ENCODE measurements at regions not wholly inside any gene's neighbourhood (a gene's known extent, or its start where the extent isn't known, plus 50 kb on each side); places are given as distances from the start of the nearest gene placed in this dataset.

- no peak overlapping the region for H3K4me3 ChIP-seq
- H3K9me3 ChIP-seq, result no peaks in the 10 kb centered on the region
- H3K9ac ChIP-seq, result no peak overlapping the region
- no peaks in the 10 kb centered on the region for H3K36me3 ChIP-seq
- no peak overlapping the region for H3K4me2 ChIP-seq
- TF ChIP-seq Cebpa-rat (IDR thresholded peaks at IDR 0.05), result no peak
- no peak overlapping the region for H3K27ac ChIP-seq
- no peaks in the 10 kb centered on the region for H3K27me3 ChIP-seq
- peaks cover 18% of the 10 kb centered on the region for H3K4me1 ChIP-seq
- H4K20me1 ChIP-seq, result no peaks in the 10 kb centered on the region
Measured at GRCh38 chr1:8197493-8198282, 120.2 kb upstream of the SLC45A1 start.

DNA sequence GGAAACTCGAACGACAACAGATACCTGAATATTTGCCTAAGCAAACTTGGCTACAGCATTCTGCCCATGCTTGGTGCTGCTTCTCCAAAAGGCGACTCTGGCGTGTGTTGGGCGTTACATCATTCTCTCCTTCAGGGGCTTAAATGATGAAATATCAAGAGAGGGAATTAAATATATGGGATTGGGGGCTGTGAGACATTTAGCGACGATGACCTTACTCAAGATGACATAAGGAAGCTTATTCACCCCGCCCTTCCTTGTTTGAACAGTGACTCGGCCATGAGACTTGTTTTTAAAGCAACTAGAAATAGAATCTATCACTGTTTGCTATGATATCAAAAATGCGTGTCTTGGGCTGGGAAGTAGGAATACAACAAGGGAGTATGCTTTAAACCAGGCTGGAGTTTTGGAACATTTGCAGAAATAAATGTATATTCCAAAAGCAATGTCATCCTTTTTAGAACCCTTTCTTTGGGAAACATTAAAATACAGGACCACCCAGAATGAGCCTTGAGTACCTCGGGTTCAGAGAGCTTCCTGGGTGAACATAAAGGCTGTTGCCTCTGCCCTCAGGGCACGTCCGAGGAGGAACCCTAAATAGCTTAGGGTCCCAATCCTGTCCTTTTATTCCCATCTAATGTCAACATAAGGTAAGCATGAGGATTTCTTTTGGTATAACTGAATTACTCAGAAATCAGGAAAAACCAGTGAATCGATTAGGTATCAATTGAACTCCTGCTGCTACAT, 123.3 kb upstream of the SLC45A1 start:
- Histone ChIP-seq H3K4me2 (peak overlapping the region; percentile 60), H3K4me1 (peaks cover 18% of the 10 kb centered on the region), H3K9ac (no peak overlapping the region), H3K9me3 (no peaks in the 10 kb centered on the region), H3K36me3 (no peaks in the 10 kb centered on the region), H3K4me3 (no peak overlapping the region), H3K27ac (no peak overlapping the region), H3K27me3 (no peaks in the 10 kb centered on the region), H4K20me1 (no peaks in the 10 kb centered on the region)
- TF ChIP-seq Cebpa-rat (IDR thresholded peaks at IDR 0.05), result no peak

DNA sequence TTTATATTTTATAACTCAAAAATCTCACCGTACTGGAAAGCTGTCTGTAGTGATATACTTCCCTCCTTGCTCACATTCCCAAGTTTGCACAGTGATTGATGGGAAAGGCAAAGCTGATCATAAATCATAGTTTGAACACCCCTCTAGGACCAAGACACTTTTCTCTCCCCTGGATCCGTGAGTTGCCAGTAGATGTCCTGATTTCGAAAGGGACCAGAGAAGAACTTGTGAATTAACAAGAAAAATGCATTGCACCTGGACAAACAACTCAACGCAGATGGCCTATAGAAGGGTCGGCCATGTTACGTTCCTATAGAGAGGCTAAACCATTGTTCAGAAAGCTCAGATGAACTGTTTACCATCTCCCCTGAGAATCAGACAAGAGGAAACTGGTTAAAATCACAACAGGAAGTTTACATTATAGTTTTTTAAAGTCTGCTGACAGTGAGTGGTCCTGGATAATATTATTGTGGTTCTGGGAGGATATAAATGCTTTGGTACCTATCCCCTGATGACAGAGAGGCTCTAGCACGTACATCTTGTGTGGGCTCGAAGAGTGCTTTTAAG, 124.0 kb upstream of the SLC45A1 start:
- Histone ChIP-seq H3K27me3 (no peaks in the 10 kb centered on the region), H3K9me3 (no peaks in the 10 kb centered on the region), H3K9ac (no peak overlapping the region), H3K4me1 (peaks cover 18% of the 10 kb centered on the region), H3K4me2 (peak overlapping the region; percentile 60), H3K4me3 (no peak overlapping the region), H3K36me3 (no peaks in the 10 kb centered on the region), H3K27ac (no peak overlapping the region), H4K20me1 (no peaks in the 10 kb centered on the region)
- TF ChIP-seq Cebpa-rat (IDR thresholded peaks at IDR 0.05), result no peak

GRCh38 chr1:8191474-8191873, 126.4 kb upstream of the SLC45A1 start:
- no peak overlapping the region for H3K4me2 ChIP-seq
- H3K4me3 ChIP-seq, result no peak overlapping the region
- H3K9me3 ChIP-seq, result no peaks in the 10 kb centered on the region
- peaks cover 18% of the 10 kb centered on the region for H3K4me1 ChIP-seq
- H4K20me1 ChIP-seq, result no peaks in the 10 kb centered on the region
- H3K36me3 ChIP-seq, result no peaks in the 10 kb centered on the region
- no peak overlapping the region for H3K27ac ChIP-seq
- TF ChIP-seq Cebpa-rat (IDR thresholded peaks at IDR 0.05), result no peak
- H3K9ac ChIP-seq, result no peak overlapping the region
- no peaks in the 10 kb centered on the region for H3K27me3 ChIP-seq

- Histone ChIP-seq H3K36me3 (no peaks in the 10 kb centered on the region), H3K9ac (no peak overlapping the region), H3K27me3 (no peaks in the 10 kb centered on the region), H3K4me2 (no peak overlapping the region), H3K4me1 (peaks cover 18% of the 10 kb centered on the region), H4K20me1 (no peaks in the 10 kb centered on the region), H3K9me3 (no peaks in the 10 kb centered on the region), H3K4me3 (no peak overlapping the region), H3K27ac (no peak overlapping the region)
- TF ChIP-seq Cebpa-rat (IDR thresholded peaks at IDR 0.05), result no peak
Measured at GRCh38 chr1:8189931-8190483, 127.9 kb upstream of the SLC45A1 start.

DNA sequence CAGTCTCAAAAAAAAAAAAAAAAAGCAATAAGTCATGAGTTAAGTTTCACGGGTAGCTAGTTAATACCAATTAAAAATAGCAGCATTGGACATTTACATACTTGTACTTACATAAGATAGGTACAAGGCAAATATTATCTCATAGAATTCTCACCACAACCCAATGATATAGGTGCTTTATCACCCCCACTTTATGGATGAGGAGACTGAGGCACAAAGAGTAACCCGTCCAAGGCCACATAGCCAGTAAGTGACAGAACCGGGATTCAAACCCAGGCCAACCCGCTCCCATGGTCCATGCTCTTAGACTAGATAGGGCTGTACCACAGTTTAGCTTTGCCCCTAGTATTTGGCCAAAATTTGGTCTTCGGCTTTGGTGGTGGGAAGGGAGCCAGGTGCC, 132.5 kb upstream of the SLC45A1 start:
- Histone ChIP-seq H3K9me3 (peaks cover 2% of the 10 kb centered on the region; the same call in 1 of the 2 replicates), H3K4me1 (no peaks in the 10 kb centered on the region), H3K27ac (no peak overlapping the region), H3K36me3 (no peaks in the 10 kb centered on the region), H3K4me3 (no peak overlapping the region), H3K4me2 (no peak overlapping the region), H3K27me3 (no peaks in the 10 kb centered on the region), H3K9ac (no peak overlapping the region), H4K20me1 (no peaks in the 10 kb centered on the region)
- TF ChIP-seq Cebpa-rat (IDR thresholded peaks at IDR 0.05), result no peak

GRCh38 chr1:8184301-8184700, 133.6 kb upstream of the SLC45A1 start:
- Histone ChIP-seq H3K27me3 (no peaks in the 10 kb centered on the region), H3K4me2 (no peak overlapping the region), H3K27ac (no peak overlapping the region), H3K9me3 (peaks cover 9% of the 10 kb centered on the region; the same call in 1 of the 2 replicates), H3K4me1 (no peaks in the 10 kb centered on the region), H4K20me1 (no peaks in the 10 kb centered on the region), H3K36me3 (no peaks in the 10 kb centered on the region), H3K4me3 (no peak overlapping the region), H3K9ac (no peak overlapping the region)
- TF ChIP-seq Cebpa-rat (IDR thresholded peaks at IDR 0.05), result no peak

- no peaks in the 10 kb centered on the region for H3K36me3 ChIP-seq
- no peaks in the 10 kb centered on the region for H3K4me1 ChIP-seq
- H3K4me2 ChIP-seq, result no peak overlapping the region
- no peak overlapping the region for H3K9ac ChIP-seq
- no peak overlapping the region for H3K4me3 ChIP-seq
- H4K20me1 ChIP-seq, result no peaks in the 10 kb centered on the region
- no peak for TF ChIP-seq Cebpa-rat (IDR thresholded peaks at IDR 0.05)
- peaks cover 19% of the 10 kb centered on the region for H3K9me3 ChIP-seq
- H3K27ac ChIP-seq, result no peak overlapping the region
- no peaks in the 10 kb centered on the region for H3K27me3 ChIP-seq
Measured at GRCh38 chr1:8182034-8182761, 135.7 kb upstream of the SLC45A1 start.

- Histone ChIP-seq H3K4me1 (no peaks in the 10 kb centered on the region), H3K9ac (no peak overlapping the region), H3K36me3 (no peaks in the 10 kb centered on the region), H4K20me1 (no peaks in the 10 kb centered on the region), H3K27me3 (no peaks in the 10 kb centered on the region), H3K27ac (no peak overlapping the region), H3K4me2 (no peak overlapping the region), H3K9me3 (peaks cover 19% of the 10 kb centered on the region), H3K4me3 (no peak overlapping the region)
- TF ChIP-seq Cebpa-rat (IDR thresholded peaks at IDR 0.05), result no peak
Measured at GRCh38 chr1:8179132-8179793, 138.7 kb upstream of the SLC45A1 start.

All from BLaER1 (cell line).